GM19452 (cell line): ENCODE measurements at regions not wholly inside any gene's neighbourhood (a gene's known extent, or its start where the extent isn't known, plus 50 kb on each side); places are given as distances from the start of the nearest gene placed in this dataset.
"Not testable (repeated sequence)": the region's sequence is repeated elsewhere in the genome, so short reads cannot be mapped to it uniquely, and the experiment has no call there.

Experiments
- ATAC-seq: cut with Tn5 transposase; IDR thresholded peaks from one replicate; pipeline ENCODE4 v1.9.1; 2021; ENCODE audit not compliant: unreplicated experiment

DNA sequence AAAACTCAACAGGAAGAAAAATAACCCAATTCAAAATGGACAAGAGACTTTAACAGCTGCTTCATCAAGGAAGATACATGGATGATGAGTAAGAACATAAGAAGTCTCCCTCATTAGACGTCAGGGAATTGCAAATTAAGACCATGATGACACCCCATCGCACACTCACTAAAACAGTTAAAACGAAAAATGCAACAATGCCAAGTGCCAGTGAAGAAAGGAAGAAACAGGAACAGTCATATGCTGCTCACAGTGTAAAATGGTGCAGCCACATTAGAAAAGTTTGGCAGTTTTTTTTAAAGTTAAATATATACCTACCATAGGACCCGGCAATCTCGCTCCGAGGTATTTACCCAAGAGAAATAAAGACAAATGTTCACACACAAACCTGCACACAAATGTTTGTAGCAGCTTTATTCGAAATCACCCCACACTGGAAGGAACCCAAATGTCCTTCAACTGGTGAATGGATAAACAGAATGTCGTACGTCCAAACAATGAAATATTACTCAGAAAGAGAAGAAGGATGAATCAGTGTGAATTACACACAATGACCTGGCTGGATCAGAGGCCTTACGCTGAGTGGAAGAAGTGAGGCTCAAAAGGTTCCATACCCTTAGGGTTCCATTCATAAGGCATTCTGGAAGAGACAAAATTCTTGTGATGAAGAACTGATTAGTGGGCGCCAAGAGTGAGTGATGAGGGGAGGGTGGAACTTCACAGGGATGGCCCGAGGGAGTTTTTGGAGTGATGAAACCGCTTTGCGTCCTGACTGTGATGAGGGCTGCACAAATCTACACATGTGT, 110.3 kb downstream of the C16orf95 start:
- no peak for ATAC-seq

GRCh38 chr16:87207509-87207908, 109.7 kb downstream of the C16orf95 start:
- ATAC-seq: no peak

GRCh38 chr16:87207965-87208364, 109.2 kb downstream of the C16orf95 start:
- no peak for ATAC-seq

DNA sequence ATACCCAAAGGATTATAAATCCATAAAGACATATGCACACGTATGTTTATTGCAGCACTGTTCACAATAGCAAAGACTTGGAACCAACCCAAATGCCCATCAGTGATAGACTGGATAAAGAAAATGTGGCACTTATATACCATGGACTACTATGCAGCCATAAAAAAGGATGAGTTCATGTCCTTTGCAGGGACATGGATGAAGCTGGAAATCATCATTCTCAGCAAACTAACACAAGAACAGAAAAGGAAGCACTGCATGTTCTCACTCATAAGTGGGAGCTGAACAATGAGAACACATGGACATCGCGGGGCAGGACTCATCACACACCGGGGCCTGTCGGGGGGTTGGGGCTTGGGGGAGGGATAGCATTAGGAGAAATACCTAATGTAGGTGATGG, 108.2 kb downstream of the C16orf95 start:
- not testable (repeated sequence) for ATAC-seq

- ATAC-seq: no peak
These were observed 107.2 kb downstream of the C16orf95 start for GRCh38 chr16:87209808-87210512.

DNA sequence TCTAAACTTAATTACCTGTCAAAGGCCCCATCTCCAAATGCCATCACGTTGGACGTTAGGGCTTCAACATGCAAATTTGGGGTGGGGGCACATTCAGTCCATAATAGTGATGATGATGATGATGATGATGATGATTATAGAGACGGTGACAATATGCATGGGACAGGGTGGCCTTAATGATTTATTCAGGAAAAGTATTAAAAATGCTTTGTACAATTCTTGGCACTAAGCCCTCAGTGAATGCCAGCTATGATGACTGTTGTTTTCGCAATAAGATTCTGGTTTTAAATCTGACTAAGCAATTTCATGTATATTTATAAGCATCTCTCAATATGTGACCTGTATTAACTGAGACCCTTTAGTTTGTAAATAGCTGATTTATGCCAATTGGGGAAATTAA, 106.3 kb downstream of the C16orf95 start:
- ATAC-seq: no peak

DNA sequence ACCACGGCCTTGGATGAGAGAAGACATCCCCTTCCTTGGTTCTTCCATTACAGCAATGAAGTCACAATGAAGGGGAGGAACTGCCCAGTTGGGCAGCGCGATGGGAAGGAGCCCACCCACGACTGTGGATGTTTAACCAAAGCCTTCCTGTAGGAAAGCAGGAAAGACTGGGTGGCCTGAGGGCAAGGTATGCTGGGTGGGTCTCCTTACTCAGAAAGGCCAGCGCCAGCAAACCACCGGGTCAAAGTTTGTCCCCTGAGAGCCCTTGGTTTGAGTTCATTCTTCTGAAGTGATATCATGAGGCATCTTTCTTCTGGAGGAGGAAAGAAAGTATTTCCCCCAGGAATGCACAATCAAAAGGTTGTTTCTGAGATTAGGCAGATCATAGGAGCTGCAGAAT, 105.2 kb downstream of the C16orf95 start:
- no peak for ATAC-seq

- no peak for ATAC-seq
These were observed 103.7 kb downstream of the C16orf95 start for GRCh38 chr16:87213536-87213935.

DNA sequence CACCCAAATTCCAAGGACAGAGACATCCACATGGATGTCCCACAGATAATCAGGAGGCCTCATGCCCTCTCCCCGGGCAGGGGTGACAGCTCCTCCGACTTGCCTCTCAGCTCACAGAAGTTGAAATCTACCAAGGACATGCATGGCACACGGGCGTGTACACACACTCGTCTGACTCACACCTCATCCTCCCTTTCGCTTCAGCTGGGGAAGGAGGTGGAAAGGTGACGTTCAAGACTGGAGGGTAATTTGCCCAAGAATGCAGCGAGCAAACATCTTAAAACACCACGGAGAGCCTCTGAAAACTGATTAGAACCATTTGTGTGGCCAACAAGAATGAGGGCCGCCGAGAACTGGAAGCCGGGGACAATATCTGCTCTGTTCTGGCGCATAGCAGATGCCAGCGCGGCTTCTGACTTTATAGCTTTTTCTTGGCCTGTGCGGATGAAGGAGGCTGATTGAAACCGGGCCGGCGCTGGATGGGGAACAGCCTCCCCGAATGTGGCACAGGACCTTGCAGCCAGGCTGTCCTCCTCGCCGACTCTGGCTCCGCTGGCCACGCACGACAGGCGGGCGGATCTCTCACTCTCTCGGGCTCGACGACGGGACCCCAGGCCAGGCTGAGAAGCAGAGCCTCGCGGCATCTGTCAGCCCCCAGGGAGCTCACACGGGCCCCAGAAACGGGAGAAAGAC, 100.9 kb downstream of the C16orf95 start:
- no peak for ATAC-seq

- ATAC-seq: no peak
These were observed 100.3 kb downstream of the C16orf95 start for GRCh38 chr16:87216841-87217275.

GRCh38 chr16:87217802-87218201, 99.4 kb downstream of the C16orf95 start:
- not testable (repeated sequence) for ATAC-seq

- no peak for ATAC-seq
These were observed 98.7 kb downstream of the C16orf95 start for GRCh38 chr16:87218281-87219055.

GRCh38 chr16:87219287-87219909, 97.8 kb downstream of the C16orf95 start:
- ATAC-seq: no peak

DNA sequence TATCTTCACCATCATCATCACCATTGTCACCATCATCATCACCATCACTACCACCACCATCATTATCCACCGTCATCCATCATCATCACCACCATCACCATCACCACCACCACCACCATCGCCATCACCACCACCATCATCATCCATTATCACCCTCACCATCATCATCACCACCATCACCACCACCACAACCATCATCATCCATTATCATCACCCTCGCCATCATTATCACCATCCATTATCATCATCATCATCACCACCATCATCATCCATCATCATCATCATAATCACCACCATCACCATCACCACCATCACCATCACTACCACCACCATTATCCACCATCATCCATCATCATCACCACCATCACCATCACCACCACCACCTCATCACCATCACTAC, 95.6 kb downstream of the C16orf95 start:
- no peak for ATAC-seq

GRCh38 chr16:87222335-87222734, 94.9 kb downstream of the C16orf95 start:
- ATAC-seq: no peak

DNA sequence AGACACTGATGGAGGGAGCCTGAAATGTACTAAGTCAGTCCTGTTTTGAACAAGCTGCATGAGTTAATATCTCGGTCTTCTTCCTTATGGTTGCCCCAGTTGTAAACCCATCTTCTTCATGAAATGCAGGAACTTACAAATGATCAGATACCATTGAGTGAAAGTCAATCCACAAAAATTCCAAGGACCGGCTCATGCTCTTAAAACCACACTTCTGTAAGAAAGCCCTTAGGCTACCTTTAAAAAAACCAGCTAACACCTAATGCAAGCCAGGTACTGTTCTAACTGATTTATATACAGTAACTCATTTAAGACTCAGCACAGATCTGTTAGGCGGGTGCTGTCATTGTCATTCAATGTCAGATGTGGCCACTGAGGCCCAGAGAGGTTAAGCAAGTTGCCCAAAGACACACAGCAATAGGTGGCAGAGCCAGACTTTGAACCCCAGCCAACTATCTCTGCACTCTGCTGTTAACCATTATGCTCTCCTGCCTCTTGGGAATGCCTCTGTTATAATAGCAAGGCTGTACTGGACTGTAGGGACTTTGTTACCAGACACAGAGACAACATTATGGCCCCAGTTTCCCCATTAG, 93.4 kb downstream of the C16orf95 start:
- ATAC-seq: no peak

GRCh38 chr16:87226926-87227295, 90.3 kb downstream of the C16orf95 start:
- no peak for ATAC-seq

DNA sequence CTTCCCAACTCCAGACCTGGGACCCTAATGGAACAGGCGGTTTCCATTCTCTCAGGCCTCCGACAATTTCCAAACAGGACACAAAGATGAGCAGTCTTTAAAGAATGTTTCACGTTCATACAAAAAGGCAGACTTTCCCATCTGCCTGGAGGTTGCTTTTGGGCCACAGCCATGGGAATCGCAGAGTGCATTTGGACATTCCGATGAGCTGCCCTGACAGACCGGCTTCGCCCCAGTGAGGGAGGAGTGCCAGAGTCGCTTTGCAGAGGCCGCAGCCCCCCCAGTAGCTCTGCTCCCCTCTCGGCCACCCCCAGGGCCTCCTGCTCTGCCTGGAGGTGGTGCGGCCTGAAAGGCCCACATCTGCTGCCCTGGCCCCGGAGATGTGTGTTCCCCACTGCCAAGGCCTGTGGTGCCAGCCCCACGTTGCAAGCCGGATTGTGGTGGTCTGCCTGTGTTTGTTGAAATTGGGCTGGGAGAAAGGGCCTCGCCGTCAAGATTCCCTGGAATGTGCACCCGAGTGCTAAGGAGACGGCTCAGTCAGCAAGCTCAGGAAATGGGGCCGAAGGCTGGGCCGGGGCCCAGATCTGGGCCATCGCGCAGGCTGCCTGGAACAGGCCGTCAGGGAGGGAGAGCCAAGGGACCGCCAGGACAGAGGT, 89.8 kb downstream of the C16orf95 start:
- no peak for ATAC-seq

- ATAC-seq: no peak
These were observed 88.8 kb downstream of the C16orf95 start for GRCh38 chr16:87228363-87228762.
